Spleen (tissue), 11 donors: ENCODE measurements at regions not wholly inside any gene's neighbourhood (a gene's known extent, or its start where the extent isn't known, plus 50 kb on each side); places are given as distances from the start of the nearest gene placed in this dataset.

ENCODE experiments used
- DNase-seq: peaks from one replicate; pipeline ENCODE4 v3.0.0-alpha.2; 2020
- H3K27ac ChIP-seq, 8 donors: fragments of 200-600 bp; sonication (generic) in 7 of 8; 1 replicate in 4 of 8; 2 replicates in 4 of 8; pipeline versions ENCODE4 v1.5.0 to v1.8.0; 2016 to 2021; ENCODE audit warnings: inconsistent platforms in 4 of 8, mild to moderate bottlenecking in 4 of 8, moderate library complexity in 1 of 8
- H3K27me3 ChIP-seq, 7 donors: fragments of 200-600 bp; sonication (generic) in 6 of 7; replicated peaks in 1 of 7; 1 replicate in 4 of 7; 2 replicates in 3 of 7; pipeline versions ENCODE4 v1.5.0 to v1.8.0; 2016 to 2021; ENCODE audit warnings: inconsistent platforms in 3 of 7, mild to moderate bottlenecking in 1 of 7
- H3K36me3 ChIP-seq, 6 donors: fragments of 200-600 bp; sonication (generic) in 5 of 6; 1 replicate in 4 of 6; 2 replicates in 2 of 6; pipeline versions ENCODE4 v1.5.0 to v1.8.0; 2016 to 2021; ENCODE audit warnings: inconsistent platforms in 2 of 6
- H3K4me1 ChIP-seq, 6 donors: fragments of 200-600 bp; sonication (generic) in 5 of 6; 1 replicate in 3 of 6; 2 replicates in 3 of 6; pipeline versions ENCODE4 v1.5.0 to v1.8.0; 2016 to 2021; ENCODE audit warnings: inconsistent platforms in 3 of 6
- H3K4me3 ChIP-seq, 8 donors: fragments of 200-600 bp; sonication (generic) in 7 of 8; 1 replicate in 4 of 8; 2 replicates in 4 of 8; pipeline versions ENCODE4 v1.5.0 to v1.8.0; 2016 to 2021; ENCODE audit warnings: inconsistent platforms in 4 of 8, mild to moderate bottlenecking in 4 of 8, moderate library complexity in 2 of 8
- H3K9me3 ChIP-seq, 8 donors: fragments of 200-600 bp; sonication (generic) in 7 of 8; 1 replicate in 4 of 8; 2 replicates in 4 of 8; pipeline versions ENCODE4 v1.5.0 to v1.8.0; 2016 to 2021; ENCODE audit warnings: inconsistent platforms in 4 of 8
- CTCF ChIP-seq, 11 experiments: fragments of 200-600 bp in 7 of 11; fragments of 450-650 bp in 4 of 11; sonication (generic) in 4 of 11; IDR thresholded peaks in 8 of 11; conservative IDR thresholded peaks in 3 of 11; 1 replicate in 7 of 11; 2 replicates in 4 of 11; pipeline versions ENCODE4 v1.4.0 to v1.8.0; 2016 to 2021; ENCODE audit warnings: antibody characterized with exemption in 11 of 11, inconsistent platforms in 4 of 11, mild to moderate bottlenecking in 1 of 11
- POLR2A ChIP-seq, 3 donors: fragments of 450-650 bp; IDR thresholded peaks; one replicate each; pipeline ENCODE4 v1.5.1; 2017; ENCODE audit warnings: antibody characterized with exemption in 3 of 3, mild to moderate bottlenecking in 1 of 3
- POLR2AphosphoS5 ChIP-seq, 3 donors: sonication (generic); formaldehyde crosslinking; IDR thresholded peaks; one replicate each; pipeline ENCODE4 v1.5.1; 2017; ENCODE audit warnings: antibody characterized with exemption in 3 of 3
- WGBS, 5 donors: extraction: QIAGEN DNeasy Blood & Tissue Kit in 3 of 5; methylation state at CpG; one replicate each; pipeline versions ENCODE4 v1.1.5 to v1.1.7; 2013 to 2018; 5-methylcytosine and 5-hydroxymethylcytosine counted together
- intact Hi-C: fragments of 100-400 bp; cut with DNase I; formaldehyde crosslinking; loops from one replicate; pipeline ENCODE4 v1.15.0; 2023; ENCODE audit warnings: low total_unique reads
- donor health status: healthy with polysubstance abuse.
- donor health status: DM: no; HTN: no; CAD: no; lungs with moderate emphysema.
- donor health status: DM: no; HTN: no; CAD: no.
- donor health status: Bipolar disorder and iron deficiency.
- donor health status: healthy.
- donor health status: DM: no; HTN: no; CAD: no.
- donor health status: DM: yes; HTN: yes; CAD: no.

- no peak overlapping the region for H3K27ac ChIP-seq
- H3K27me3 ChIP-seq, result no peaks in the 10 kb centered on the region
- H3K4me1 ChIP-seq, result no peaks in the 10 kb centered on the region
- H3K36me3 ChIP-seq, result no peaks in the 10 kb centered on the region
- 65 to 97% (median 90%) methylated on average over 2 of the region's 2 CpGs for WGBS, 5 donors
- DNase-seq, result no peak
- no peak overlapping the region for H3K4me3 ChIP-seq
- no peaks in the 10 kb centered on the region for H3K9me3 ChIP-seq
- no peak for TF ChIP-seq CTCF (IDR thresholded peaks at IDR 0.05 in 8 of 11, conservative IDR thresholded peaks at IDR 0.05 in 3 of 11)
- no peak for TF ChIP-seq POLR2A (IDR thresholded peaks at IDR 0.05)
- TF ChIP-seq POLR2AphosphoS5 (IDR thresholded peaks at IDR 0.05), result no peak
- intact Hi-C loops, result no loop called here
These were observed 265.7 kb downstream of the FAM170A start for GRCh38 chr5:119895066-119895465.

GRCh38 chr5:119896826-119897536, 267.6 kb downstream of the FAM170A start:
- H3K4me3 ChIP-seq, result no peak overlapping the region
- H3K27ac ChIP-seq, result no peak overlapping the region
- no peak for DNase-seq
- no peaks in the 10 kb centered on the region for H3K9me3 ChIP-seq
- no peaks in the 10 kb centered on the region for H3K4me1 ChIP-seq
- intact Hi-C loops, result no loop called here
- 72 to 89% (median 77%) methylated on average over 2 of the region's 2 CpGs for WGBS, 5 donors
- no peak for TF ChIP-seq CTCF (IDR thresholded peaks at IDR 0.05 in 8 of 11, conservative IDR thresholded peaks at IDR 0.05 in 3 of 11)
- TF ChIP-seq POLR2A (IDR thresholded peaks at IDR 0.05), result no peak
- TF ChIP-seq POLR2AphosphoS5 (IDR thresholded peaks at IDR 0.05), result no peak
- H3K27me3 ChIP-seq, result no peaks in the 10 kb centered on the region
- no peaks in the 10 kb centered on the region for H3K36me3 ChIP-seq

DNA sequence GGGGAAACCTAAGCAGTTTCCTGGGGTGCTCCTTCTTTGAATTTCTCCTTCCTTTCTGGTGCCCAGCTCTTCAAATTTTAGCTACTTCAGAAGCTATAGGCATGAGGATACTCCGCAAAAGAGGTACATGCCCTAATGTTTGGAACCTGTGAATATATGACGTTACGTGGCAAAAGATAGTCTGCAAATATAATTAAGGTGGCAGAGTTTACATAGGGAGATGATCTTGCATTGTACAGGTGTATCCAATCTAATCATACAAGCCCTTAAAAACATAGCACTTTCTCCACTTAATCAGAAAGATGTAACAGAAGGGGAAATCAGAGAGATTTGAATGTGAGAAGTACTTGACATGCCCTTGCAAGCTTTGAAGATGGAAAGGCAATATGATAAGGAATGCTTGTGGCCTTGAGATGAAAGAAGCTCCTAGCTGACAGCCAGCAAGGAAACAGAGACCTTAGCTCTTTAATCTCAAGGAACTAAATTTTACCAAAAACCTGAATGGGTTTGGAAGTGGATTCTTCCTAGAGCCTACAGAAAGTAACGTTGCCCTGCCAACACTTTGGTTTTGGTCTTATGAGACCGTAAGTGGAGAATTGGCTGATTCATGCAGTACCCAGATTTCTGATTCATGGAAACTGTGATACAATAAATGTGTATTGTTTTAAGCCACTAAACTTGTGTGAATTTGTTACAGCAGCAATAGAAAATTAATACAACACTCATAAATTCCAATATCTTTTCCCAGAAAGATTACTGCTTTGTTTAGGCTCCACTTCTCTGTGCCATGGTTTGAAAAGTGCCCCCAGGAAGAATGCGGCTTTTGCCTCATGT, 268.4 kb downstream of the FAM170A start:
- no peak for DNase-seq
- intact Hi-C loops, result no loop called here
- WGBS, 5 donors, result 84 to 92% (median 87%) methylated on average over 6 of the region's 6 CpGs
- Histone ChIP-seq H3K9me3 (no peaks in the 10 kb centered on the region), H3K4me3 (no peak overlapping the region), H3K27me3 (no peaks in the 10 kb centered on the region), H3K36me3 (no peaks in the 10 kb centered on the region), H3K4me1 (no peaks in the 10 kb centered on the region), H3K27ac (no peak overlapping the region)
- no peak for TF ChIP-seq CTCF (IDR thresholded peaks at IDR 0.05 in 8 of 11, conservative IDR thresholded peaks at IDR 0.05 in 3 of 11)
- TF ChIP-seq POLR2A (IDR thresholded peaks at IDR 0.05), result no peak

GRCh38 chr5:119899981-119900380, 270.6 kb downstream of the FAM170A start:
- Histone ChIP-seq H3K4me1 (no peaks in the 10 kb centered on the region), H3K36me3 (no peaks in the 10 kb centered on the region), H3K9me3 (no peaks in the 10 kb centered on the region), H3K27me3 (no peaks in the 10 kb centered on the region), H3K27ac (no peak overlapping the region), H3K4me3 (no peak overlapping the region)
- TF ChIP-seq POLR2A (IDR thresholded peaks at IDR 0.05) (no peak), CTCF (IDR thresholded peaks at IDR 0.05 in 8 of 11, conservative IDR thresholded peaks at IDR 0.05 in 3 of 11) (no peak), POLR2AphosphoS5 (IDR thresholded peaks at IDR 0.05) (no peak)
- DNase-seq, result no peak
- WGBS, 5 donors, result 62 to 88% (median 80%) methylated on average over 2 of the region's 2 CpGs
- intact Hi-C loops, result no loop called here
